H1 (cell line): ENCODE measurements at regions not wholly inside any gene's neighbourhood (a gene's known extent, or its start where the extent isn't known, plus 50 kb on each side); places are given as distances from the start of the nearest gene placed in this dataset.

Source experiments
- CTCF ChIA-PET: fragments of 300-600 bp; sonication (Branson Sonifier 250); formaldehyde crosslinking; loops from one replicate; lab custom pipeline; 2021; ENCODE audit not compliant: partially characterized antibody; lab: Charles Lee
- POLR2A ChIA-PET: fragments of 300-600 bp; sonication (Branson Sonifier 250); formaldehyde crosslinking; loops from one replicate; lab custom pipeline; 2021; ENCODE audit warnings: inconsistent platforms; ENCODE audit not compliant: partially characterized antibody; lab: Charles Lee
- DNase-seq, 2 experiments: peaks; one replicate each; pipeline versions ENCODE4 v3.0.0 to v3.0.0-alpha.2; 2010 to 2022; ENCODE audit warnings: low spot score in 2 of 2, low read depth in 1 of 2, mixed read lengths in 1 of 2
- FAIRE-seq: peaks from 2 replicates; lab custom pipeline; 2011; peaks lifted over from hg19 to GRCh38; lab: Jason Lieb, UNC
- H2AFZ ChIP-seq: 2 replicates; pipeline ENCODE4 v1.8.1; 2012; ENCODE audit warnings: low read length, inconsistent platforms
- H2AK5ac ChIP-seq: 2 replicates; pipeline ENCODE4 v1.6.1; 2013; ENCODE audit warnings: low read depth, low read length
- H2BK120ac ChIP-seq: replicated peaks from 2 replicates; pipeline ENCODE3; 2013; ENCODE audit warnings: low read depth, low read length, inconsistent platforms
- H2BK12ac ChIP-seq: 2 replicates; pipeline ENCODE4 v1.6.1; 2013; ENCODE audit warnings: low read depth, low read length
- H2BK15ac ChIP-seq: 2 replicates; pipeline ENCODE4 v1.6.1; 2013; ENCODE audit warnings: low read length
- H2BK20ac ChIP-seq: 2 replicates; pipeline ENCODE4 v1.6.1; 2013; ENCODE audit warnings: low read length
- H2BK5ac ChIP-seq: 2 replicates; pipeline ENCODE4 v1.6.1; 2013; ENCODE audit warnings: low read depth, low read length
- H3K14ac ChIP-seq: 2 replicates; pipeline ENCODE4 v1.6.1; 2013; ENCODE audit warnings: inconsistent platforms; ENCODE audit not compliant: insufficient read length
- H3K18ac ChIP-seq: 2 replicates; pipeline ENCODE4 v1.6.1; 2013; ENCODE audit warnings: low read length; ENCODE audit errors: extremely low read depth
- H3K23ac ChIP-seq: 2 replicates; pipeline ENCODE4 v1.6.1; 2013; ENCODE audit warnings: inconsistent platforms; ENCODE audit not compliant: insufficient read length
- H3K23me2 ChIP-seq: 2 replicates; pipeline ENCODE4 v1.6.1; 2013; ENCODE audit warnings: low read depth, low read length
- H3K27ac ChIP-seq: 2 replicates; pipeline ENCODE4 v1.6.1; 2011; ENCODE audit warnings: low read depth, low read length, inconsistent platforms
- H3K27me3 ChIP-seq, 4 experiments: replicated peaks in 1 of 4; 1 replicate in 1 of 4; 2 replicates in 3 of 4; pipeline versions ENCODE4 v1.6.1 to v1.8.1; 2011 to 2013; ENCODE audit warnings: low read length in 3 of 4, mild to moderate bottlenecking in 3 of 4, inconsistent platforms in 2 of 4, mixed read lengths in 2 of 4, moderate library complexity in 1 of 4; ENCODE audit not compliant: control insufficient read depth in 3 of 4, insufficient read depth in 3 of 4; ENCODE audit errors: extremely low read depth in 1 of 4
- H3K36me3 ChIP-seq, 4 experiments: 2 replicates each; pipeline versions ENCODE4 v1.6.1 to v1.8.1; 2011 to 2013; ENCODE audit warnings: mild to moderate bottlenecking in 4 of 4, low read length in 3 of 4, moderate library complexity in 2 of 4, control low read depth in 1 of 4, inconsistent platforms in 1 of 4; ENCODE audit not compliant: insufficient read depth in 4 of 4, control insufficient read depth in 2 of 4
- H3K4ac ChIP-seq: replicated peaks from 2 replicates; pipeline ENCODE3; 2013; ENCODE audit warnings: low read length, low read depth, mixed read lengths, inconsistent platforms; ENCODE audit not compliant: insufficient read length
- H3K4me1 ChIP-seq, 4 experiments: replicated peaks in 1 of 4; 1 replicate in 1 of 4; 2 replicates in 3 of 4; pipeline versions ENCODE4 v1.6.1 to v1.8.1; 2011 to 2013; ENCODE audit warnings: low read length in 3 of 4, inconsistent platforms in 2 of 4, mixed read lengths in 1 of 4; ENCODE audit not compliant: insufficient read depth in 4 of 4, control insufficient read depth in 3 of 4
- H3K4me2 ChIP-seq, 2 experiments: 2 replicates each; pipeline versions ENCODE4 v1.6.1 to v1.8.1; 2011 to 2013; ENCODE audit warnings: low read depth in 2 of 2, low read length in 2 of 2, control low read depth in 1 of 2, inconsistent platforms in 1 of 2, mild to moderate bottlenecking in 1 of 2; ENCODE audit not compliant: insufficient read depth in 1 of 2
- H3K4me3 ChIP-seq, 4 experiments: fragments of 200-600, 300-600 bp in 1 of 4; sonication (generic), shearing (Covaris generic), sonication (Bioruptor Twin) in 1 of 4; 2 replicates each; pipeline versions ENCODE4 v1.5.1 to v1.8.1; 2011 to 2016; ENCODE audit warnings: low read length in 4 of 4, low read depth in 3 of 4, control low read depth in 2 of 4, inconsistent platforms in 2 of 4, mild to moderate bottlenecking in 2 of 4, mixed read lengths in 1 of 4, moderate library complexity in 1 of 4; ENCODE audit not compliant: insufficient read depth in 2 of 4; ENCODE audit errors: extremely low read depth in 1 of 4
- H3K56ac ChIP-seq: replicated peaks from 2 replicates; pipeline ENCODE3; 2013; ENCODE audit warnings: low read depth, mild to moderate bottlenecking, mixed read lengths, low read length, inconsistent platforms; ENCODE audit not compliant: insufficient read length
- H3K79me1 ChIP-seq: 2 replicates; pipeline ENCODE4 v1.6.1; 2013; ENCODE audit warnings: low read depth, low read length, control low read depth
- H3K79me2 ChIP-seq, 2 experiments: 2 replicates each; pipeline versions ENCODE4 v1.6.1 to v1.8.1; 2012 to 2013; ENCODE audit warnings: low read length in 2 of 2, mild to moderate bottlenecking in 2 of 2, inconsistent platforms in 1 of 2; ENCODE audit not compliant: insufficient read depth in 2 of 2, control insufficient read depth in 1 of 2
- H3K9ac ChIP-seq, 4 experiments: replicated peaks in 1 of 4; 1 replicate in 1 of 4; 2 replicates in 3 of 4; pipeline versions ENCODE4 v1.6.1 to v1.8.1; 2011 to 2013; ENCODE audit warnings: low read depth in 3 of 4, low read length in 3 of 4, control low read depth in 2 of 4, mild to moderate bottlenecking in 2 of 4, moderate library complexity in 2 of 4, inconsistent platforms in 1 of 4; ENCODE audit errors: extremely low read depth in 1 of 4
- H3K9me3 ChIP-seq, 2 experiments: 2 replicates each; pipeline versions ENCODE4 v1.6.1 to v1.8.1; 2012 to 2013; ENCODE audit warnings: mild to moderate bottlenecking in 2 of 2, moderate library complexity in 2 of 2, control low read depth in 1 of 2, inconsistent platforms in 1 of 2, low read depth in 1 of 2, low read length in 1 of 2, mixed read lengths in 1 of 2; ENCODE audit not compliant: insufficient read depth in 2 of 2
- H4K20me1 ChIP-seq, 2 experiments: replicated peaks in 1 of 2; 2 replicates each; pipeline versions ENCODE3 to v1.8.1; 2011 to 2013; ENCODE audit warnings: inconsistent platforms in 2 of 2, low read length in 2 of 2, mild to moderate bottlenecking in 1 of 2; ENCODE audit not compliant: insufficient read depth in 2 of 2, control insufficient read depth in 1 of 2
- H4K5ac ChIP-seq: 2 replicates; pipeline ENCODE4 v1.6.1; 2013; ENCODE audit warnings: low read length, low read depth, mixed read lengths, inconsistent platforms; ENCODE audit not compliant: insufficient read length
- H4K8ac ChIP-seq: 2 replicates; pipeline ENCODE4 v1.8.0; 2013; ENCODE audit warnings: mild to moderate bottlenecking, moderate library complexity, low read length, inconsistent platforms; ENCODE audit not compliant: insufficient read depth; ENCODE audit errors: extremely low read depth
- H4K91ac ChIP-seq: replicated peaks from 2 replicates; pipeline ENCODE3; 2013; ENCODE audit warnings: low read length, mixed read lengths, inconsistent platforms; ENCODE audit not compliant: insufficient read length
- CTBP2 ChIP-seq: IDR thresholded peaks from 2 replicates; pipeline ENCODE4 v1.7.0; 2011; ENCODE audit warnings: borderline replicate concordance, mild to moderate bottlenecking, moderate library complexity, mixed read lengths, low read length; ENCODE audit not compliant: insufficient read depth, insufficient read length
- EGR1 ChIP-seq: IDR thresholded peaks from 2 replicates; pipeline ENCODE4 v1.6.1; 2011; ENCODE audit warnings: low read depth, low read length, borderline replicate concordance
- JUN ChIP-seq: IDR thresholded peaks from 2 replicates; pipeline ENCODE4 v1.6.1; 2011; ENCODE audit warnings: low read depth, mild to moderate bottlenecking, improper control_type of control experiment, low read length
- MAFK ChIP-seq: IDR thresholded peaks from 2 replicates; pipeline ENCODE4 v1.6.1; 2012; ENCODE audit warnings: low read depth, mild to moderate bottlenecking, improper control_type of control experiment, low read length
- POLR2AphosphoS5 ChIP-seq: IDR thresholded peaks from 2 replicates; pipeline ENCODE4 v1.6.1; 2011; ENCODE audit warnings: low read depth, low read length
- RAD21 ChIP-seq, 2 experiments: IDR thresholded peaks in 1 of 2; conservative IDR thresholded peaks in 1 of 2; 2 replicates each; pipeline ENCODE4 v1.6.1; 2011; ENCODE audit warnings: low read depth in 2 of 2, low read length in 2 of 2, improper control_type of control experiment in 1 of 2, inconsistent platforms in 1 of 2, mild to moderate bottlenecking in 1 of 2, moderate library complexity in 1 of 2
- RBBP5 ChIP-seq: IDR thresholded peaks from 2 replicates; pipeline ENCODE4 v1.7.1; 2012; ENCODE audit warnings: low read depth, mild to moderate bottlenecking, inconsistent platforms, low read length, moderate library complexity, borderline replicate concordance
- SIN3A ChIP-seq, 2 experiments: IDR thresholded peaks in 1 of 2; conservative IDR thresholded peaks in 1 of 2; 2 replicates each; pipeline ENCODE4 v1.6.1; 2011 to 2012; ENCODE audit warnings: low read length in 2 of 2, improper control_type of control experiment in 1 of 2, low read depth in 1 of 2, mild to moderate bottlenecking in 1 of 2
- SP2 ChIP-seq: IDR thresholded peaks from 2 replicates; pipeline ENCODE4 v1.6.1; 2012; ENCODE audit warnings: mild to moderate bottlenecking, low read length, inconsistent platforms
- SP4 ChIP-seq: IDR thresholded peaks from 2 replicates; pipeline ENCODE4 v1.6.1; 2012; ENCODE audit warnings: low read length, inconsistent platforms
- SRF ChIP-seq: IDR thresholded peaks from 2 replicates; pipeline ENCODE4 v1.6.1; 2011; ENCODE audit warnings: mild to moderate bottlenecking, low read depth, low read length, moderate library complexity
- SUZ12 ChIP-seq: fragments of 200-600 bp; sonication (generic); IDR thresholded peaks from 2 replicates; pipeline ENCODE4 v1.6.1; 2012; ENCODE audit warnings: mild to moderate bottlenecking, inconsistent platforms, low read length, moderate library complexity, mixed read lengths
- TEAD4 ChIP-seq: IDR thresholded peaks from 2 replicates; pipeline ENCODE4 v1.6.1; 2012; ENCODE audit warnings: low read depth, low read length, inconsistent platforms, mixed read lengths
- WGBS, 2 experiments: shearing (Covaris generic) in 1 of 2; methylation state at CpG; one replicate each; pipeline versions ENCODE4 v1.1.6 to v1.1.7; 2013 to 2015; ENCODE audit warnings: low lambda C conversion rate in 2 of 2, mixed read lengths in 2 of 2, inconsistent platforms in 1 of 2, low coverage in 1 of 2, missing lambda C conversion rate in 1 of 2; ENCODE audit not compliant: insufficient replicate concordance in 2 of 2, insufficient coverage in 1 of 2, insufficient read length in 1 of 2; ENCODE audit errors: extremely low coverage in 1 of 2, missing lambda C conversion rate in 1 of 2; 5-methylcytosine and 5-hydroxymethylcytosine counted together

- H3K9ac ChIP-seq: no peak overlapping the region
- H3K36me3 ChIP-seq: no peaks in the 10 kb centered on the region
- H3K56ac ChIP-seq: no peak overlapping the region
- WGBS, 2 experiments: 86% methylated on average over 5 of the region's 5 CpGs; no CpG with 5 or more reads in 1 of the 2 experiments
- no peak overlapping the region for H3K4me2 ChIP-seq
- no peak overlapping the region for H3K4me3 ChIP-seq
- H4K5ac ChIP-seq: no peak overlapping the region
- H3K4me1 ChIP-seq: no peaks in the 10 kb centered on the region
- H2AFZ ChIP-seq: no peak overlapping the region
- no peaks in the 10 kb centered on the region for H3K79me1 ChIP-seq
- H4K8ac ChIP-seq: no peak overlapping the region
- H3K4ac ChIP-seq: no peak overlapping the region
- no peak overlapping the region for H2BK12ac ChIP-seq
- no peak overlapping the region for H2AK5ac ChIP-seq
- H3K23ac ChIP-seq: no peak overlapping the region
- no peak overlapping the region for H3K27ac ChIP-seq
- H4K20me1 ChIP-seq: no peaks in the 10 kb centered on the region
- H2BK5ac ChIP-seq: no peak overlapping the region
- H3K27me3 ChIP-seq: no peaks in the 10 kb centered on the region
- DNase-seq: no peak
- POLR2A ChIA-PET: no interaction called here
- peaks cover 26 to 35% of the 10 kb centered on the region in 2 experiments for H3K9me3 ChIP-seq
- H3K14ac ChIP-seq: no peak overlapping the region
- no peak overlapping the region for H2BK15ac ChIP-seq
- H4K91ac ChIP-seq: no peak overlapping the region
- no peak overlapping the region for H2BK20ac ChIP-seq
- no peak overlapping the region for H2BK120ac ChIP-seq
- no peaks in the 10 kb centered on the region for H3K79me2 ChIP-seq
- H3K23me2 ChIP-seq: no peaks in the 10 kb centered on the region
- CTCF ChIA-PET: interaction anchor here (0.7 kb wide), 1 partner anchor 1554 kb away, joined by 3 read pairs; no protein-coding TSS in a partner anchor
- no peak for FAIRE-seq
- no peak overlapping the region for H3K18ac ChIP-seq
- TF ChIP-seq SP4 (no peak), SP2 (no peak), RAD21 (IDR thresholded peaks at IDR 0.05 in 1 of 2, conservative IDR thresholded peaks at IDR 0.05 in 1 of 2; ENCODE audit: low read depth in 2 of 2, low read length in 2 of 2) (no peak), EGR1 (no peak), MAFK (no peak), SIN3A (conservative IDR thresholded peaks at IDR 0.05 in 1 of 2, IDR thresholded peaks at IDR 0.05 in 1 of 2; ENCODE audit: low read depth in 1 of 2, low read length in 2 of 2) (no peak), CTBP2 (no peak), POLR2AphosphoS5 (no peak), SRF (no peak), RBBP5 (no peak), JUN (no peak), TEAD4 (no peak), SUZ12 (no peak)
These were observed 245.7 kb upstream of the FOXK1 start for GRCh38 chr7:4436361-4436895.
